Loucy (cell line): ENCODE measurements at regions not wholly inside any gene's neighbourhood (a gene's known extent, or its start where the extent isn't known, plus 50 kb on each side); places are given as distances from the start of the nearest gene placed in this dataset.

Experiments used
- EZH2phosphoT487 ChIP-seq: fragments of 200-600 bp; IDR thresholded peaks from 2 replicates; pipeline ENCODE4 v1.6.1; 2018; ENCODE audit warnings: antibody characterized with exemption, mild to moderate bottlenecking, moderate library complexity, borderline replicate concordance
- TF ChIP-seq, protein P1 (sequence below): fragments of 200-600 bp; sonication (generic); conservative IDR thresholded peaks from 2 replicates; pipeline ENCODE4 v1.5.1; 2014; ENCODE audit warnings: mild to moderate bottlenecking, antibody characterized with exemption, low read length

DNA sequence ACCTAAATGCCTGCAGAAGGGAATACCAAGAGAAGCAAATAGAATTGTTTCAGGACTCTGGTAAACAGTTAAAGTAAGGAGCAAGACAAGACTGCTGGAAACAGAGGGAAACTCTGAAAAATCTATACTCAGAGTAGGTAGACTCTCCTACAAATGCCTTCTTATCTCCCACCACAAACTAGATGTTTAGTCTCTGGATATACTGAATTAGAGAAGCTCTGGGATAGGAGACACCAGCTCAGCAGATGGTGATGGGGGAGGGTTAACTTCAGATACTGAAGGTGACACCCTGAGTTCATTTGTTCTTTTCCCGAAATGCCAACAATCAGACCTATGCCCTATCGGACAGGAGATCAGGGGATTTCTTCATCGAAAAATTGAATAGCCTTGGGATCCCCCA lies 54.1 kb upstream of the CHD1 start:
- TF ChIP-seq, protein P1, sequence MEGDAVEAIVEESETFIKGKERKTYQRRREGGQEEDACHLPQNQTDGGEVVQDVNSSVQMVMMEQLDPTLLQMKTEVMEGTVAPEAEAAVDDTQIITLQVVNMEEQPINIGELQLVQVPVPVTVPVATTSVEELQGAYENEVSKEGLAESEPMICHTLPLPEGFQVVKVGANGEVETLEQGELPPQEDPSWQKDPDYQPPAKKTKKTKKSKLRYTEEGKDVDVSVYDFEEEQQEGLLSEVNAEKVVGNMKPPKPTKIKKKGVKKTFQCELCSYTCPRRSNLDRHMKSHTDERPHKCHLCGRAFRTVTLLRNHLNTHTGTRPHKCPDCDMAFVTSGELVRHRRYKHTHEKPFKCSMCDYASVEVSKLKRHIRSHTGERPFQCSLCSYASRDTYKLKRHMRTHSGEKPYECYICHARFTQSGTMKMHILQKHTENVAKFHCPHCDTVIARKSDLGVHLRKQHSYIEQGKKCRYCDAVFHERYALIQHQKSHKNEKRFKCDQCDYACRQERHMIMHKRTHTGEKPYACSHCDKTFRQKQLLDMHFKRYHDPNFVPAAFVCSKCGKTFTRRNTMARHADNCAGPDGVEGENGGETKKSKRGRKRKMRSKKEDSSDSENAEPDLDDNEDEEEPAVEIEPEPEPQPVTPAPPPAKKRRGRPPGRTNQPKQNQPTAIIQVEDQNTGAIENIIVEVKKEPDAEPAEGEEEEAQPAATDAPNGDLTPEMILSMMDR = no peak
- no peak for TF ChIP-seq EZH2phosphoT487
